LHCN-M2 (cell line): ENCODE measurements at regions not wholly inside any gene's neighbourhood (a gene's known extent, or its start where the extent isn't known, plus 50 kb on each side); places are given as distances from the start of the nearest gene placed in this dataset.

Experiments used
- DNase-seq: peaks from one replicate; pipeline ENCODE4 v3.0.0-alpha.2; 2012; ENCODE audit warnings: low read depth

DNA sequence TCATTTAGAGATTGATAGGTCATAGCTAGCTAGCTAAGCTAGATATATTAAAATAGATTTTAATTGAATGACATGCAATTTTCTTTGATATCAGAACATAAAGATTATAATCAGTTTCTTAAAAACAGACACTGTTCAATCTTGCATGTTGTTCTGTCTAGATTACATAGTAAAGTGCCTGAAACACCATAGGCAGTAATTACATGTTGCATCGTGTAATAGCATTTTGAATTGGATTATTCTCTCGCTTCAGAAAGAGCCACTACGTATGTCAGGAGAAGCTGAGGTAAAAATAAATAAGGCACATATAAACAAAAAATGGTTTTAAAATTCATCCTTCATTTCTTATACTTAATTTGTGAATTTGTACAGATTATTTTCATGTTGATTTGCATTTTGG is 148.0 kb upstream of the CDH12 start:
- DNase-seq = no peak

DNA sequence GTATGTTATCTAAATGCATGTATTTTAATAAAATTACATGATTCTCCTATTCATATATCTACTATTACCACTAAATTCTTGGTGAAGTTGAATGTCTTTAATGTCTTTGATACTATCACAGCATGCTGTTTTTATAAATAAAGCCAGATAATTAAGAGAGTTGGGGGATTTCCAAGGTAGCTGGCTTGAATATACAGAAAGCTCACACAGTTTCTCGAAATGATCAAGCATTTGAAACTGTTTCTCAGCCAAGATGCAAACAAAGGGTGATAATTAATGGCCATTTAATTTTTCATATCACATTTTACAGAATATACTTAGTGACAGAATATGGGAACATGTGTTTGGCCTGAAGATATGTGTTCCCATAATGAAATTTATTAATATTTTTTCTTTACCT is 145.6 kb upstream of the CDH12 start:
- DNase-seq = no peak

DNA sequence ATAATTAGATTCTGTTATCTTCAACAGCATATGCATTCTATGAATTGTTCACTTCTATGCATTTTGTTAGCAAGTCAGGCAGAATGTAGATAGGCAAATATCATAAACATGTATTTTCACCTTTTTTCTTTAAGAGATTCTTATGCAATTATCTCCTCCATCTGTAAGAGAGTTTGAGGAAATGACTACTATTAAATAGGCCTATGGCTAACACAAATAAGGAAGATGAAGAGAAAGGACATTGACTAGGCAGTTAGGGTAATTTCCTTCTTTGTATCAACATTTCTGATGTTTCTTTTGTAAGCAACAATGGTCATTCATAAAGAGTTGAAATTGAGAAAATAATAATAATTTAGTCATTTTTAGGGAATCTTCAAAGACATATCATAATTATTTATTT is 145.2 kb upstream of the CDH12 start:
- DNase-seq = no peak

DNA sequence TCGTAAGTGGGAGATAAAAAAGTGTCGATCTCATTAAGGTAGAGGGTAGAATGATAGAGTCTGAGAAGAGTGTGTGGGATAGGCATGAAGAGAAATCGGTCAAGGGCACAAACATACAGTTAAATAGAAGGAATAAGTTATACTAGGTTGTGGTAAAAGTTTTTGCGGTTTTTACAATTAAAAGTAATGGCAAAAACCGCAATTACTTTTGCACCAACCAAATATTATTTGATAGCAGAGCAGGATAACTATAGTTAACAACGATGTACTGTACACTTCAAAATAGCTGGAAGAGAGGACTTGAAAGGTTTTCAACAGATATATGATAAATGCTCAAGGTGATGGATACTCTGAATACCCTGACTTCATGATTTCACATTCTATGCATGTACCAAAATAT is 135.8 kb upstream of the CDH12 start:
- DNase-seq = no peak

DNA sequence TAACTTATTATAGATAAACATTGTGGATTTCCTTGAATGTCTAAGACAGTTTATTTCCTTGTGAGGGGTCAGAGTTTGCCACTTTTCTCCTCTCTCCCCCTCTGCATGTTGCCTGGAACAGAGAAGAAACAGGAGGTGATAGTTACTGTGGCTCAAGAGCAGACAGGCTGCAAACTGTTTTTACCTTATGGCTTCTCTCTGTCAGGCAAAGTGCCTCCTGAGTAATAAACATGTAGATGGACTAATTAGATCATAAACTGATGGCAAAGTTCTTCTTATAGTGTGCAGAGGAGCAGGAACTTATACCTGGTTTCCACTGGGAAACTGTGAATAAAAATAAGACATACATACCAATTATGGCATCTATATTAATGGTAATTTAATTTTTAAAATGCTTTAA is 133.1 kb upstream of the CDH12 start:
- DNase-seq = no peak

DNA sequence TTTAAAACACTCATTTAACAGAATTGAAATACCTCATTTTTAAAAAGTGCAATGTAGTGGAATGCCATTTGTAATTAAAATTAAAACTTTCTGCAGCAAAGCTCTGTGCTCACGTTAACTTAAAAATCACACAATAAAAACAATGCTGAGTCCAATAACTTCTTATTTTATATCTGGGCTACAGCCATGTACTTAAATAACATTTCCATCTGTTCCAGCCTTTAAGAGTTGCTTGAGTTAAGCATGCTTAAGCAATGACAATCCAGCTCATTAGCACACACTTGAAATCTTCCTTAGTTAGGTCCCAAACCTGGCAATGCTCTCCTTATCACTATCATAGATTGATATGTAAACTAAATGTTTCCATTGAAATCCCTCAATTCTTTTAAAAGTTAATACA is 132.3 kb upstream of the CDH12 start:
- DNase-seq = no peak

DNA sequence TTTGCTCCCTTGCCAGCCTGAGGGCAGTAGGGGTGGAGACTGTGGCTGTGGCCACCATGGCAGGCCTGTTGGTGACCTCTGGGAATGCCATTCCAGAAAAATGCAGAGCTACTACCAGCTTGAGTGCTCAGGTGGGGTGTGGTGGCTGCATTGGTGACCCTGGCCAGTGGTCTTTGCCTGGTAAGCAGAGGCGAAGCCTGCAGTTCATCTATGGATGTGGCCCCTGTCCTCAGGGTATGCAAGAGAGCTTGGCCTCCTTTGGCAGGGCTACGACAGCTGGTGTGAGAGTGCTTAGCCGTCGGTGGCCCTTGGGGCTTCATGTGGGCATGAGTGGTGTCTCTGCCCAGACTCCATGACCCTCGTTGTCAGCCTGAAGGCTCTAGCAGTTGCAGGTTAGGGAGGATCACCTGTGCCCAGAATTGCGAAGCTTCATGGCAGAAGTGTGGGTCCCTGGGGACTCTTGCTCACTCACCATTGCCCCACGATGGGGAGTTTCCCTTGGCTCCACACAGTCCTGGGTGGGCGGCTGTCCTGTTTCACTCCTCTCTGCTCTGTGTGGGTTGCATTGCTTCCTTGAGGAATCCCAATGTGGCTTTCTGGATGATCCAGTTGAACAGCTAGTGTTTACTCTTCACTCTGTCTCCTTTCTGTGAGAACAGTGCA is 117.9 kb upstream of the CDH12 start:
- DNase-seq = no peak

DNA sequence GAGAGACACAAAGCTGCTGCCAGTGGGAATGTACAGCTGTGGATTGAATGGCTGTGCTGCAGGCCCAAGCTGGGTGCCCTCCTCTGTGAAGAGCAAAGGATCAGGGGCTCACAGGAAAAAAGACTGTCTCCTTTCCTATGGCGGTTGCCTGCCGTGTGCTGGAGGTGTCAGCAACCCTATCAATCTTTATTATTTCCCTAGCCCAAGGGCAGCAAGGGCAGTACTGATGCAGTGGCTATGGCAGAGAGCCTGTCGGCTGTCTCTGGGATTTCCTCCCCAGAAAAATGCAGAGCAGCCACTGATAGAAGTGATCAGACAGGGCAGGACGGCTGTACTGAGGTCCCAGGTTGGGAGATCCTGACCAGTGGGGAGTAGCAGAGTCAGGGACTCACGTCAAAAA is 117.3 kb upstream of the CDH12 start:
- DNase-seq = no peak

DNA sequence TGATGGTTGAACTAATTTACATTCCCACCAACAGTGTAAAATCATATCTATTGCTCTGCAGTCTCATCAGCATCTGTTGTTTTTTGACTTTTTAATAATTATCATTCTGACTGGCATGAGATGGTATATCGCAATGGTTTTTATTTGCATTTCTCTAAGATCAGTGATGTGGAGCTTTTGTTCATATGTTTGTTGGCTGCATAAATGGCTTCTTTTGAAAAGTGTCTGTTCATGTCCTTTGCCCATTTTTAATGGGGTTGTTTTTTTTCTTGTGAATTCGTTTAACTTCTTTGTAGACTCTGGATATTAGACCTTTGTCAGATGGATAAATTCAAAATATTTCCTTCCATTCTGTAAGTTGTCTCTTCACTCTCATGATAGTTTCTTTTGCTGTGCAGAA is 115.2 kb upstream of the CDH12 start:
- no peak for DNase-seq

DNA sequence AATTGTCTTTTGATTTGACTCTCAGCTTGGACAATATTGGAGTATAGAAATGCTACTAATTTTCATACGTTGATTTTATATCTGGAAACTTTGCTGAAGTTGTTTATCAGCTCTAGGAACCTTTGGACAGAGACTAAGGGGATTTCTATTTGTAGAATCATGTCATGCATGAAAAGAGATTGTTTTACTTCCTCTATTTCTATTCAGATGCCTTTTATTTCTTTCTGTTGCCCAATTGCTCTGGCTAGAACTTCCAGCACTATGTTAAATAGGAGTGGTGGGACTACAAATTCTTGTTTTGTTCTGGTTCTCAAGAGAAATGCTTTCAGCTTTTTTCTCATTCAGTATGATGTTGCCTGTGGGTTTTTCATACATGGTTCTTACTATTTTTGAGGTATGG is 112.8 kb upstream of the CDH12 start:
- DNase-seq = no peak

DNA sequence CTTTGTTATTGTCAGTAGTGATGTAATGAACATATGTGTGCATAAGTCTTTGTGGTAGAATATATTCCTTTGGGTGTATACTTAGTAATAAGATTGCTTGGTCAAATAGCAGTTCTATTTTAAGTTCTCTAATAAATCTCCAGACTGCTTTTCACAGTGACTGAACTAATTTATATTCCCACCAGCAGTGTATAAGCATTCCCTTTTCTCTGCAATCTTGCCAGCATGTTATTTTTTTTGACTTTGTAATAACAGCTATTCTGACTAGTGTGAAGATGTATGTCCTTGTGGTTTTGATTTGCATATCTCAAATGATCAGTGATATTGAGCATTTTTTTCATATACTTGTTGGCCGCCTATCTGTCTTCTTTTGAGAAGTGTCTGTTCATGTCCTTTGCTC is 111.5 kb upstream of the CDH12 start:
- DNase-seq = no peak

DNA sequence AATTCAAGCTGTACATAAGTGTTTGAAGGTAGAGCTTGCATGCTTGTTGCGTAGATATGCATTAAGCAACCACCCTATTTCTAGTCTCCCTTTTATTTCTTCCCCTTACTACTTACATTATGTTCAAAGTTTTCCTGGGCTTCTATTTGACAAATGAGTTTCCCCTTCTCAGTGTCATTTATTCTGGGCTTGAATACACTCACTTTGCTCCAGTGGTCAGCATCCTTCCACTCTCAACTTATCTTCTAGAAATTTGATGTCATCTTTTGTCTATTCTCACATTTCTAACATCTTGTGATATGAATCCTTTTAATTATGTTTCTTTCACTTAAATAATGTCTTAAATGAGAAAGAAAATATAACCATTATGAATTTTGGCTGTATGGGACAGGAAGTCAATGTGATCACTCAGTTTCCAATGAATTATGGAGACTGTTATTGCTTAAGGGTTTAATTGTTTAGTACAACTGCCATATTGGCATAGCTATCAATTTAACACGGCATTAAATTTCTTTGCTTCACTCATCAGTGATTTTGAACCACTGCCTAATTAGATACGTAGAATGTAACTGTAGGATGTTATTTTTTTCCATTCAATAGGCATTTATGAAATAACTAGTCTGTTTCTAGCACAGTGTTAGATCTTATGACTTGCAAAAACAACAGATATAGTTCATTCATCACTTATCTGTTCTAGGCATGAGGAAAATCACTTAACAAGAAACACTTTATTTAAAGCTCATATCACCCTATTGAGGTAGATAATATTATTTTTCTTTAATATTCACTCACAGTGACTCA is 105.5 kb upstream of the CDH12 start:
- DNase-seq = no peak

DNA sequence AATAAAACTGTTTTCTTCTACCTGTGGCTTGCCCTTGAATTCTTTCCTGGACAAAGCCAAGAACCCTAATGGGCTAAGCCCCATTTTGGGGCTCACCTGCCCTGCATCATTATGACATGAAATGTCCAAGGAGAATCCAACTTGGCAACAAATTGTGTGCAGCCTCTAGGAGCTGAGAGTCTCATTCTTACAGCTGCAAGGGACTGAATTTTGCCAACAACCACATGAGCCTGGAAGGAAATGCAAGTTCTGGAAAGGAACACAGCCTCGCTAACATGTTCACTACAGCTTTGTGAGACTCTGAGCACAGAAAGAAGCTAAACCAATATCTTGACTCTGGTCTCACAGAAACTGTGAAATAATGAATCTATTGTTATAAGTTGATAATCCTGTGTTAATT is 94.8 kb upstream of the CDH12 start:
- no peak for DNase-seq

DNA sequence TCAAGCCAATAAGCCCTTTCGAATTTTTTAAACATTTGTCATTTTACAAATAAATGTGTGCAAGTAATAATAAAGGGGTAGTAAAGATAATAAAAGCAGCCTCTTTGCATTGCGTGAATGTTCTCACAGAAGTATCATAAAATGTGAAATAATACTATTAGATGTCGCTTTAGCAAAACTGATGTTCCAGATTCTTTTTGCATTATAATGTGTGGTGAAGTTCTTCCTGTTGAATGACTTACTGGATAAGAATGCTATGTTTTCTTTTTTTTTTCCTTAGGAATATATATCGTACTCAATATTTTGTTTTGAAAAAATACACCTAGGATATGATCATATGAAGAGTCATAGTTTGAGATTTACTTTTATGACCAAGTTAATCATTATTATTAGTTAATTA is 85.2 kb upstream of the CDH12 start:
- no peak for DNase-seq

DNA sequence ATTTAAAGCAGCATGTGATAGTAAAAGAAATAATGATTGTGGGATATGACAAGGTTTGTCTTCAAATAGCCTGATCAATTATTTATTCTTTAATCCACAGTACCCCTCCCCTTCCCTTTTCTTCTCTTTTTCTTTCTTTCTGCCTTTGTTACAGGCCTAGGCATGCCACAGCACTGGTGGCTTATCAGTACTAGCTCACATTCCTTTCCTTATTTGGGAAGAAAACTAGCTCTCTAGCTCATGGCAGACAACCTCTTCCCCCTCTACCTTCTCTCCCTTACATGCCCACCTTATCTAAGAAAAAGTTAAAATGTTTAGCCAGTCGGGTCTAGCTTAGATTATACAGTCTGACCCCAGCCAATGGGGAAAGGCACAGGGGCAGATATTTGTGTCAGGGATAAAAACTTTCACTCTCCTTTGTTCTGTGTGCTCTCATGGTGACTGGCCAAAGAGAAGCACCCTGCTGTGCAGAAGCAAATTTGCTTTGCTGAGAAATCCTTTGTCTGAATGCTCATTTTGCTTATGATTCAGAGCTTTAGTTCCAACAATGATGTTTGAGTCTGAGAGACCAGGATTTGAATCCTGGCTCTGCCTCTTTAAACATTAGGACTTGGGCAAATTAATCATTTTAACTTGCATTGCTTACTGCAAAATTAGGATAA is 75.8 kb upstream of the CDH12 start:
- DNase-seq = no peak

DNA sequence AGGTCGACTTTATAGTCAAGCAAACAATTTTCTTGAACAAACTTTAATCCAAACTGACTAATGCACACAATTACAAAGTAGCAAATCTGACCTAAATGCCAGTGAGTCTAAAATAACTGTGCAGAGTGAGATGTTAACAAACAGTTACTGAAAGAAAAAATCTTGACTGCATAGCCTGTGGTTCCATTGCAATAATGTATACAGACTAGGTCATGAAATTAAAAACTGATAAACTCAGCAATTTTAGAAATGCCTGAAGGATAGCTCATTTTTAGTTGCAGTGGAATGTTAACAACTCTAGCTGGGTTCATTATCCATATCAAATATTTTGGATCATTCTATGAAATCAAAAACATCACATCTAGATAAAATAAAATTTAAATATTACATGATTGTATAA is 73.4 kb upstream of the CDH12 start:
- no peak for DNase-seq

DNA sequence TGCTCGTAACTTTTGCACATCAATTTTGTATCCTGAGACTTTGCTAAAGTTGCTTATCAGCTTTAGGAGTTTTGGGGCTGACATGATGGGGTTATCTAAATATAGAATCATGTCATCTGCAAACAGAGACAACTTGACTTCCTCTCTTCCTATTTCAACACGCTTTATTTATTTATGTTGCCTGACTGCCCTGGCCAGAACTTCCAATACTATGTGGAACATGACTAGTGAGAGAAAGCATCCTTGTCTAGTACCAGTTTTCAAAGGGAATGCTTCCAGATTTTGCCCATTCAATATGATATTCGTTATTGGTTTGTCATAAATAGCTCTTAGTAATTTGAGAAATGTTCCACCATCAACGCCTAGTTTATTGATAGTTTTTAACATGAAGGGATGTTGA is 65.4 kb upstream of the CDH12 start:
- DNase-seq = no peak

DNA sequence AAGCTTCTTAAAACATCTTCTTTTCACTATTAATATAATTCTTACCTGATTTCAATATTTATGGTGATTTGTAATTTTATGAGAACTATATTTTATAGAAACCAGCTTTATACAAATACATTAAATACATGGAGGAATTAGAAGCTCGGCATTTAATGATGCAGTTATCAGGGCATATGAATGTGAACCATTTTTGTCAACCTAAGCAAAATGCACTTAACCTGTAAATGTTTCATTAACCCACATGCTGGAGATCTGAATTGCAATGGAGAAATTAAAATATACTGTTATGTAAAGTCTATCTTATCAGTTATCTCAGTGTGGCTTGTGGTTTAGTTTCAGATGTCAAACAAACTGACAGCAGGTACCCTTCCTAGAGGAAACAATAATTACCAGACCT is 63.2 kb upstream of the CDH12 start:
- DNase-seq = no peak

DNA sequence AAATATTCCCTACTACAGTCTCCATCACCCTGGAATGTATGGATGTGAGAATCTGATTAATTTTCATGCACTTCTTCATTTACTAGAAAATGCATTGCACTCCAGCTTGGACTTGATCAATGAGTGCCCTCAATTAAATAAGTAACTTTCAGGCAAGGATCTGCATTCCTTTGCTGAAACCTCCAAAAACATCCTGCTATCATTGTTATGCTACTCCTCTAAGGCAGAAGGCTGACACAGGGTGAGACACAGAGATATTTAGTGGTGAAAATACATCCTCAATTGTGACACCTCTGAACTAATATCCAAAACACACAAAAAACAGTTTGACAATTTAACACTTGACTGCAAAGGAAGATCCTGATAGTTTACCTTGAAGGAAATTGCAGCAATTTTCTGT is 57.9 kb upstream of the CDH12 start:
- DNase-seq = no peak

DNA sequence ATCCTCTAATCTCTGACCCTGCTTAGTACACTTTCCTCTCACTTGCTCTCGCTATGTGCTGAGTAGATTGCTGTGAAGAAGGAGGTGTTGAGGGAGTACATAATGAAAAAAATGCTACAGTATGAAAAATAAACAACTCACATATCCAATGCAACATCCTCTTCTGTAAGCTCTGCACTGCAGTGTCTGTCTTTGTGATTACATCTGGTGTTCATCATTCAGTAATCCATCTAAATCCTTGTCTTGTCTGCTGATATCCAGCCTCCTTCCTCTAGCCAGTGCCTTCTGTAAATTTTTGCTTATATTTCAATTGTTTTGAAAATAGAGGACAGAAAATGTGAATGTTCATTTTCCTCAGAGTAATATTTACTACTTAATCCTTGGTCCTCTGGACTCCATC is 57.4 kb upstream of the CDH12 start:
- DNase-seq = no peak

DNA sequence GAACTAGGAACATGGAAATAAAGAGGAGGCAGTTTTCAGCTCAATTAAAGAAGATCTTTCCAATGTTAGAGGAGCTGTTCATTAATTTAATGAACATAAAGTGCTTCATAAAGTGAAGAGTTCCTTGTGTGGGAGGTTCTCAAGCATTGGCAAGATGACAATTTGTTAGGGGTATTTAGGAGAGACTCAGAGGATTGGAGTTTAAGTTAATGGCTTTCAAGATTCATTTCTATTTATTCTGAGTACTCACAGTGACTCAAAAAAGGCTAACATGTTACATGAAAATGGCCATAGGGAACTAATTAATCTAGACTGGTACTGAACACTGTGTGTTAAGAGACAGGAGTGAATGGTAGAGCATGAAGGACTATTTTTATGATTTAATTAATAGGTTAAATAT is 55.4 kb upstream of the CDH12 start:
- DNase-seq = no peak

DNA sequence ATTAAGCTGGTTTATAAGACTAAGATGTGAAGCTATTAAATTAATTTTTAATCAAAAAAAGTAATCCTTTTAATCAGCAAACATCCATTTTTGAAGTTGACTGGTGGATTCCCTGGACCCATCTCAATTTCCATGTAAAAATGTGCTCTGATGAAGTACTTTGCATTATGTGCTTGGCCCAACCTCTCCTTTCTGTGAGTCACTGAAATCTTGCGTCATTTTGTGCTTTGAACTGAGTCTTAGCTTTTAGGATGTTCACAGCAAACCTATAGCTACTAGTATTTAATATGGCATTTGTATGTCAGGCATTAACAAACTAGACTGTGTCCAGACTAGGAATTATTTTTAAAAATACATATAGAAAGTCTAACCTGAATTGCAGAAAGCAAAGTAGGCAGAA is 55.0 kb upstream of the CDH12 start:
- DNase-seq = no peak
